ENCODE measurements at regions not wholly inside any gene's neighbourhood (a gene's known extent, or its start where the extent isn't known, plus 50 kb on each side); places are given as distances from the start of the nearest gene placed in this dataset.

GRCh38 chr13:91240341-91240740, 107.1 kb upstream of the MIR17HG start:
- no peaks in the 10 kb centered on the region for H3K9me3 ChIP-seq (ENCODE audit: insufficient read depth, low read length)
- H3K9ac ChIP-seq (ENCODE audit: low read length), result no peak overlapping the region
- no peak overlapping the region for H3K27ac ChIP-seq (ENCODE audit: low read length)
- H3K79me2 ChIP-seq (ENCODE audit: low read length), result no peaks in the 10 kb centered on the region
- no peaks in the 10 kb centered on the region for H3K36me3 ChIP-seq (replicated peaks; ENCODE audit: low read depth, low read length)
- H2AFZ ChIP-seq (ENCODE audit: low read depth, low read length), result no peak overlapping the region
- H3K4me2 ChIP-seq (ENCODE audit: low read length), result no peak overlapping the region
- TF ChIP-seq EZH2phosphoT487 (IDR thresholded peaks at IDR 0.05; ENCODE audit: low read depth) (no peak), CTCF (IDR thresholded peaks at IDR 0.05; ENCODE audit: low read depth, low read length) (no peak)
- H3K4me3 ChIP-seq (ENCODE audit: low read length), result no peak overlapping the region
- peaks cover 14% of the 10 kb centered on the region for H3K4me1 ChIP-seq (ENCODE audit: low read length)
- H4K20me1 ChIP-seq (ENCODE audit: insufficient read depth, low read length), result no peaks in the 10 kb centered on the region
- H3K27me3 ChIP-seq (ENCODE audit: low read depth, low read length), result no peaks in the 10 kb centered on the region

- no peaks in the 10 kb centered on the region for H3K9me3 ChIP-seq (ENCODE audit: insufficient read depth, low read length)
- H3K27ac ChIP-seq (ENCODE audit: low read length), result no peak overlapping the region
- no peak overlapping the region for H3K4me3 ChIP-seq (ENCODE audit: low read length)
- no peak overlapping the region for H3K4me2 ChIP-seq (ENCODE audit: low read length)
- no peak overlapping the region for H2AFZ ChIP-seq (ENCODE audit: low read depth, low read length)
- peaks cover 14% of the 10 kb centered on the region for H3K4me1 ChIP-seq (ENCODE audit: low read length)
- no peaks in the 10 kb centered on the region for H4K20me1 ChIP-seq (ENCODE audit: insufficient read depth, low read length)
- H3K27me3 ChIP-seq (ENCODE audit: low read depth, low read length), result no peaks in the 10 kb centered on the region
- H3K36me3 ChIP-seq (replicated peaks; ENCODE audit: low read depth, low read length), result no peaks in the 10 kb centered on the region
- no peak overlapping the region for H3K9ac ChIP-seq (ENCODE audit: low read length)
- no peaks in the 10 kb centered on the region for H3K79me2 ChIP-seq (ENCODE audit: low read length)
- TF ChIP-seq CTCF (IDR thresholded peaks at IDR 0.05; ENCODE audit: low read depth, low read length), result no peak
- TF ChIP-seq EZH2phosphoT487 (IDR thresholded peaks at IDR 0.05; ENCODE audit: low read depth), result no peak
These were observed 106.1 kb upstream of the MIR17HG start for GRCh38 chr13:91241221-91241933.

GRCh38 chr13:91242652-91243051, 104.8 kb upstream of the MIR17HG start:
- TF ChIP-seq EZH2phosphoT487 (IDR thresholded peaks at IDR 0.05; ENCODE audit: low read depth), result no peak
- no peak for TF ChIP-seq CTCF (IDR thresholded peaks at IDR 0.05; ENCODE audit: low read depth, low read length)
- H3K79me2 ChIP-seq (ENCODE audit: low read length), result no peaks in the 10 kb centered on the region

GRCh38 chr13:91245288-91245687, 102.2 kb upstream of the MIR17HG start:
- Histone ChIP-seq H3K4me2 (ENCODE audit: low read length) (no peak overlapping the region), H4K20me1 (ENCODE audit: insufficient read depth, low read length) (no peaks in the 10 kb centered on the region), H3K4me1 (ENCODE audit: low read length) (peaks cover 16% of the 10 kb centered on the region), H3K36me3 (replicated peaks; ENCODE audit: low read depth, low read length) (no peaks in the 10 kb centered on the region), H3K27me3 (ENCODE audit: low read depth, low read length) (no peaks in the 10 kb centered on the region), H3K9ac (ENCODE audit: low read length) (no peak overlapping the region), H3K4me3 (ENCODE audit: low read length) (no peak overlapping the region), H3K9me3 (ENCODE audit: insufficient read depth, low read length) (no peaks in the 10 kb centered on the region), H3K79me2 (ENCODE audit: low read length) (no peaks in the 10 kb centered on the region), H2AFZ (ENCODE audit: low read depth, low read length) (no peak overlapping the region), H3K27ac (ENCODE audit: low read length) (no peak overlapping the region)
- TF ChIP-seq CTCF (IDR thresholded peaks at IDR 0.05; ENCODE audit: low read depth, low read length) (no peak), EZH2phosphoT487 (IDR thresholded peaks at IDR 0.05; ENCODE audit: low read depth) (no peak)

More at GRCh38 chr13:91242652-91243051, 104.8 kb upstream of the MIR17HG start:
- no peak overlapping the region for H3K9ac ChIP-seq (ENCODE audit: low read length)
- no peak overlapping the region for H2AFZ ChIP-seq (ENCODE audit: low read depth, low read length)
- no peaks in the 10 kb centered on the region for H3K9me3 ChIP-seq (ENCODE audit: insufficient read depth, low read length)
- H3K4me2 ChIP-seq (ENCODE audit: low read length), result no peak overlapping the region
- H4K20me1 ChIP-seq (ENCODE audit: insufficient read depth, low read length), result no peaks in the 10 kb centered on the region
- H3K27ac ChIP-seq (ENCODE audit: low read length), result no peak overlapping the region
- H3K36me3 ChIP-seq (replicated peaks; ENCODE audit: low read depth, low read length), result no peaks in the 10 kb centered on the region
- H3K4me1 ChIP-seq (ENCODE audit: low read length), result peaks cover 12% of the 10 kb centered on the region
- H3K4me3 ChIP-seq (ENCODE audit: low read length), result no peak overlapping the region
- H3K27me3 ChIP-seq (ENCODE audit: low read depth, low read length), result no peaks in the 10 kb centered on the region

All from OCI-LY3 (cell line).